Epithelial cell of proximal tubule (primary cell): ENCODE measurements at regions not wholly inside any gene's neighbourhood (a gene's known extent, or its start where the extent isn't known, plus 50 kb on each side); places are given as distances from the start of the nearest gene placed in this dataset.

Experiments used
- DNase-seq: peaks from one replicate; pipeline ENCODE4 v3.0.0-alpha.2; 2011; ENCODE audit warnings: low read depth
- H3K4me3 ChIP-seq: 2 replicates; pipeline ENCODE4 v1.5.1; 2011; ENCODE audit warnings: low read depth, mild to moderate bottlenecking, low read length
- TF ChIP-seq, protein P1 (sequence below): conservative IDR thresholded peaks from 2 replicates; pipeline ENCODE4 v1.5.1; 2012; ENCODE audit warnings: low read depth, mild to moderate bottlenecking, low read length

DNA sequence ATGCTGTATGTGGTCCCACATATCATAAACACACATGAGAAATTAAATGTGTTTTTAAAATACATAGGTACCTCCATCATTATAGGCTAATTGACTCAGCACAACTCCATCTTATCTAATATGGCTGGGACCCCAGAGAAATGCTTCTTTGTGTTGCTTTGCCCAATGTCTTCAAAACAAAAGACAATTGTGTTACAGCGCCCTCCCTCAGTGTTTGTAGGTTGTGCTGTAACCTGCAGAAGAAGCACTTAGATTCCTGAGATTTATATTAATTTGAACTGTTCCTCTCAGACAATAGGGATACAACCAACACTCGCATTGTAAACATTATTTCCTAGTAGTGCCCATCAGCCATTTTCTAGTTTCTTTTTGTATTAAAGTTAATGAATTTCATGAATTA is 303.4 kb downstream of the MZT1 start:
- H3K4me3 ChIP-seq, result no peak overlapping the region
- no peak for DNase-seq
- TF ChIP-seq, protein P1, sequence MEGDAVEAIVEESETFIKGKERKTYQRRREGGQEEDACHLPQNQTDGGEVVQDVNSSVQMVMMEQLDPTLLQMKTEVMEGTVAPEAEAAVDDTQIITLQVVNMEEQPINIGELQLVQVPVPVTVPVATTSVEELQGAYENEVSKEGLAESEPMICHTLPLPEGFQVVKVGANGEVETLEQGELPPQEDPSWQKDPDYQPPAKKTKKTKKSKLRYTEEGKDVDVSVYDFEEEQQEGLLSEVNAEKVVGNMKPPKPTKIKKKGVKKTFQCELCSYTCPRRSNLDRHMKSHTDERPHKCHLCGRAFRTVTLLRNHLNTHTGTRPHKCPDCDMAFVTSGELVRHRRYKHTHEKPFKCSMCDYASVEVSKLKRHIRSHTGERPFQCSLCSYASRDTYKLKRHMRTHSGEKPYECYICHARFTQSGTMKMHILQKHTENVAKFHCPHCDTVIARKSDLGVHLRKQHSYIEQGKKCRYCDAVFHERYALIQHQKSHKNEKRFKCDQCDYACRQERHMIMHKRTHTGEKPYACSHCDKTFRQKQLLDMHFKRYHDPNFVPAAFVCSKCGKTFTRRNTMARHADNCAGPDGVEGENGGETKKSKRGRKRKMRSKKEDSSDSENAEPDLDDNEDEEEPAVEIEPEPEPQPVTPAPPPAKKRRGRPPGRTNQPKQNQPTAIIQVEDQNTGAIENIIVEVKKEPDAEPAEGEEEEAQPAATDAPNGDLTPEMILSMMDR, result no peak

DNA sequence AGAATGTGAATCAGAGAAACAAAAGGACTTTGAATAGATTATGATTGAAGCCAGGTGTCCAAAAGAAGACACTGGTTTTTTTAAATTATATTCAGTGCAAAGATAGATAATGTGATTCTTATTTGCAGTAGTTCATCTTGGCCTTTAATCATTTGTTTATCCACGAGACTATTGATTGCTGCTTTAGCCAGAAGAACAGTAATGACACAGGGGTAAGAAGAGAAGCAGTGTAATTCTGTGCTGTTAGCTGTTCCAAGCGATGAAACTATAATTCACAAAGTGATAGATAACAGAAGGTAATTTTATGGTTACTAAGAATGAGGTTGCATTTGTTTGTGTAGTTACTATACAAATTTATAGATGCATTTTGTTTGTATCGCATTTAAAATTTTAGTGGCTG is 311.6 kb downstream of the MZT1 start:
- TF ChIP-seq, protein P1, result no peak
- no peak for DNase-seq
- H3K4me3 ChIP-seq, result no peak overlapping the region

DNA sequence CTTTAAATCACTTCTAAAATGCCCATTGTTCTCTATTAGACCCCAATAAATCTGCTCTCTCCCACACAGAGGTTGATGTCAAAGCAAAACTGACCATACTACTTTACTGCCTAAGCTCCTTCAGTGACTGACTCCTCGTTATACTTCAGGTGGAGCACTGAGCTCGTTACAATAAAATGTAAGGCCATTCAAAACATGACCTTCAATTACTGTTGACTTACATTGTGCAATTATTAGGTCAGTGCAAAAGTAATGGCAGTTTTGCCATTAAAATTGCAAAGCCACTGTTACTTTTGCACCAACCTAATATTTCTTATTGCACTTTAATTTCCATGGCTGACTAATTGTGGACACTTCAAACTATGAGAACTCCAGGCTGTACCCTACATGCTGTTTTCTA is 314.9 kb downstream of the MZT1 start:
- no peak overlapping the region for H3K4me3 ChIP-seq
- DNase-seq, result no peak
- TF ChIP-seq, protein P1, result no peak

DNA sequence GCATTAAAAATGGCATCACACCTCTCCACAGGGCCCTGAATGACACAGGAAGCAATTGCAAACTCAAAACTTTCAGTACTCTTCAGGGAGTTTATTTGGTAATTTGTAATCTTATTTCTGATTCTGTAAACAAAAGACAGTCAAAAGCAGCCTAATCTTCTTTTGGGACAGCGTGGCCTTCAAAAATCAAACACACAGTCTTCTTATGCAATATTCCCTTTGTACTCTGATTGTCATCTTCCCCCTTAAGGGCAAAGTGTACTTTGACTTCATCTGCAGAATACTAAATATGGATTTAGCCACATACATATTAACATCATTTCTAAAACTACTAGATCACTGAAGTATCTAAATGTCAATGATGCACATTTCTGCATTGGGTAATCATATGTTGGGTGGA is 322.0 kb downstream of the MZT1 start:
- H3K4me3 ChIP-seq, result no peak overlapping the region
- TF ChIP-seq, protein P1, result no peak
- no peak for DNase-seq

DNA sequence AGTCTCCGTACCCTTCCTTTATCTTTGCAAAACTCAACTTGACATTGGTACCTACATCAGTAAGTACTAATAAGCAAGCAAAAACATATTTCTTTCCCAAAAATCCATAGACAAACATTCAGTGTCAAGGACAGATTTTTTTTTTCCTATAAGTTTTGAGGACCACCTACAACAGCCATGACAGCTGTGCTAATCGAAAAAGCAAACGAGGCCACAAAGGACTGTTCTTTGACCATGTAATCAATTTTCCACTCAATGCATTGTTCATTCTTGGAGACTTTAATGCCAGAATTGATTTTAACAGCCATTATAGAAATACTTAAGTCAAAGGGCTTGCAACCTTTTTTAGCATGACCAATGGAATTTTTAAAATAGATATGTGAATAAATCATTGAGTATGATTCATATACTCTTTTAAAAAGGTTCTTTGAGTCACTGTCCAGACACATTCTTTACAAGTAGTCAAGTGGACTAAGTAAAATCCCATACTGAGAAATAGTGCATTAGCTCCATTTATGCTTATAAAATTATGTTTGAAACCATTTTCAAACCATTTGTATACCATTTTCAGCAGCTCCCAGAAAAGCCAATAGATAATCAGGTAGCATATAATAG is 323.9 kb downstream of the MZT1 start:
- no peak for DNase-seq
- H3K4me3 ChIP-seq, result no peak overlapping the region
- TF ChIP-seq, protein P1, result no peak

DNA sequence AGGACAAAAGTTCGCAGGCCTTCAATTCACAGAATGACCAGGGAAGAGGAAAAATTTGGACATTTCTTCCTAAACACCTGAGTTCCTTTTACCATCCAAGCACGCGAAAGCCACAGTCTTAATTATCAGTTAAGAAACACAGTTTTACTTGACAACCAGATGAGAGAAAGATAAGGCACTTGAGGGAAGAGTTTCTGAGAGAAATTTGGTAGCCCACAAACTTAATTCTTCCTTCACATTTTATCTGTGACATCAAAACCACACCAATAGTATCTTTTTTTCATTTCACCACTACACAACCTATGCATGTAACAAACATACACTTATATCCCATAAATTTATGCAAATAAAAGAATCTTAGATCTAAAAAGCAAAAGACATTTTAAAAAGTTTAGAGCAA is 326.6 kb downstream of the MZT1 start:
- no peak for DNase-seq
- TF ChIP-seq, protein P1, result no peak
- no peak overlapping the region for H3K4me3 ChIP-seq

DNA sequence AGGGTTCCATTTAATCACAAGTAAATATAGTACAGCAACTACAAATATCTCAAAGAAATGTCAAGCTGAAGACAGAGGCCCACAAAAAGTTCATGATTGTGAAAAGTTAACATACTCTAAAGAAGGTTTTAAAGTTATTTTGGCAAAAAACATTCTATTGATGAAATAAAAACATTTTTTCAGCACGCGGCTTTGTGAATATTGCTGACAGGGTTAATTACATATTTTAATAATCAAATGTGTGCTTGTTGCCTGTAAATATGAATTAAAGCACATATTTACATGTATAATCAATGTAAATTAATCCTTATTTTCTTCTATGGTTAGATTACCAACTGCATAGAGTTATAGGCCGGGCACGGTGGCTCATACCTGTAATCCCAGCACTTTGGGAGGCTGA is 328.1 kb downstream of the MZT1 start:
- H3K4me3 ChIP-seq, result no peak overlapping the region
- DNase-seq, result no peak
- TF ChIP-seq, protein P1, result no peak
